Lower lobe of right lung (tissue), 2 donors: ENCODE measurements at regions not wholly inside any gene's neighbourhood (a gene's known extent, or its start where the extent isn't known, plus 50 kb on each side); places are given as distances from the start of the nearest gene placed in this dataset.

Experiments
- ATAC-seq, 2 donors: fragments of 200-7000 bp; cut with Tn5 transposase; one replicate each; pipeline ENCODE4 v1.9.1; 2020 to 2022; ENCODE audit warnings: mild to moderate bottlenecking in 2 of 2, moderate library complexity in 2 of 2
- DNase-seq: peaks from one replicate; pipeline ENCODE4 v3.0.0-alpha.2; 2020
- H3K27ac ChIP-seq: fragments of 200-600 bp; one replicate; pipeline ENCODE4 v1.8.0; 2022
- H3K27me3 ChIP-seq: fragments of 200-600 bp; one replicate; pipeline ENCODE4 v1.8.0; 2022; ENCODE audit warnings: low read depth
- H3K36me3 ChIP-seq: fragments of 200-600 bp; one replicate; pipeline ENCODE4 v1.8.0; 2022; ENCODE audit warnings: mild to moderate bottlenecking
- H3K4me1 ChIP-seq: fragments of 200-600 bp; one replicate; pipeline ENCODE4 v1.8.0; 2022
- H3K4me3 ChIP-seq: fragments of 200-600 bp; one replicate; pipeline ENCODE4 v1.8.0; 2022; ENCODE audit warnings: mild to moderate bottlenecking
- H3K9me3 ChIP-seq: fragments of 200-600 bp; one replicate; pipeline ENCODE4 v1.8.0; 2022
- intact Hi-C: fragments of 100-400 bp; cut with DNase I; formaldehyde crosslinking; loops from one replicate; pipeline ENCODE4 v1.11.0; 2022
- TF ChIP-seq, protein P1 (sequence below): fragments of 200-600 bp; IDR thresholded peaks from one replicate; pipeline ENCODE4 v1.8.0; 2022; ENCODE audit warnings: antibody characterized with exemption, mild to moderate bottlenecking
- donor health status: DM: no; HTN: yes; CAD: no; lungs with severe emphysema.

DNA sequence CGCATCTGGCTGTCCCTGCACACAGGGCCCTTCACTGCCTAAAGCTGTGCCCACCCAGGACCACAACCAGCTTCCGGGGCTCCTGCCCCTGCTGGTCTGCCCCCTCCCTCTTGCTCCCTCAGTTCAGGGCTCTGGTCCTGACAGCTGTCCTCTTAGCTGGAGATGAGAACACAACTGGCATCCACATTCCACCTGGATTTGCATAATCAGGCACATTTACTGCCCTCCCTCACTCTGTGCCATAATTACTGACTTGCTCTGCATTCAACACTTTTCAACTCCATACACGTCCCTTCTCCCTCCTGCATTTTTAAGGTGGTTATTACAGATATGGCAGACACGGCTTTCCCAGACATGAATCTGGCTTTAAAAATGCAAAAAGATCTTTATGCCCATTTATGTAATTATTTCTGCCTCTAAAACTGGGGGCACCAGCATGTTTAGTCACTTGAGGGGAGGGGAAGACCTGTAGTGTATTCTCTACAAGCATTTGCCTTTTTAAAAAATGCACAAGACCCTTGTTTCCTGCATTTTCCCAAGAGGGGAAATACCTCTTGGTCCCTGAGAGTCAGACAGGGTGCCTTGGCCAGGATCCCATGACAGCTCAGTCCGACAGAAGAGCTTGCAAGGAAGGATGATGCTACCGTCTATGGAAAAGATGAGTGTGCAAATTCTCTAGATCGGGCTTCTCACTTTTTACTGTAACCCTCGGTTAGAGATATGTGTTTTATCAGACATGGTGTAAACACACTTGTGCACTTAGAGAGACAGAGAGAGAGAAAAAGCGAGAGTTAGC lies 401.8 kb downstream of the PREX1 start:
- Histone ChIP-seq H3K4me3 (no peak overlapping the region), H3K36me3 (no peaks in the 10 kb centered on the region), H3K9me3 (no peaks in the 10 kb centered on the region), H3K4me1 (no peaks in the 10 kb centered on the region), H3K27ac (no peak overlapping the region), H3K27me3 (peaks cover 24% of the 10 kb centered on the region)
- ATAC-seq (no peak), DNase-seq (no peak)
- TF ChIP-seq, protein P1, sequence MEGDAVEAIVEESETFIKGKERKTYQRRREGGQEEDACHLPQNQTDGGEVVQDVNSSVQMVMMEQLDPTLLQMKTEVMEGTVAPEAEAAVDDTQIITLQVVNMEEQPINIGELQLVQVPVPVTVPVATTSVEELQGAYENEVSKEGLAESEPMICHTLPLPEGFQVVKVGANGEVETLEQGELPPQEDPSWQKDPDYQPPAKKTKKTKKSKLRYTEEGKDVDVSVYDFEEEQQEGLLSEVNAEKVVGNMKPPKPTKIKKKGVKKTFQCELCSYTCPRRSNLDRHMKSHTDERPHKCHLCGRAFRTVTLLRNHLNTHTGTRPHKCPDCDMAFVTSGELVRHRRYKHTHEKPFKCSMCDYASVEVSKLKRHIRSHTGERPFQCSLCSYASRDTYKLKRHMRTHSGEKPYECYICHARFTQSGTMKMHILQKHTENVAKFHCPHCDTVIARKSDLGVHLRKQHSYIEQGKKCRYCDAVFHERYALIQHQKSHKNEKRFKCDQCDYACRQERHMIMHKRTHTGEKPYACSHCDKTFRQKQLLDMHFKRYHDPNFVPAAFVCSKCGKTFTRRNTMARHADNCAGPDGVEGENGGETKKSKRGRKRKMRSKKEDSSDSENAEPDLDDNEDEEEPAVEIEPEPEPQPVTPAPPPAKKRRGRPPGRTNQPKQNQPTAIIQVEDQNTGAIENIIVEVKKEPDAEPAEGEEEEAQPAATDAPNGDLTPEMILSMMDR, result no peak
- intact Hi-C loops, result no loop called here

DNA sequence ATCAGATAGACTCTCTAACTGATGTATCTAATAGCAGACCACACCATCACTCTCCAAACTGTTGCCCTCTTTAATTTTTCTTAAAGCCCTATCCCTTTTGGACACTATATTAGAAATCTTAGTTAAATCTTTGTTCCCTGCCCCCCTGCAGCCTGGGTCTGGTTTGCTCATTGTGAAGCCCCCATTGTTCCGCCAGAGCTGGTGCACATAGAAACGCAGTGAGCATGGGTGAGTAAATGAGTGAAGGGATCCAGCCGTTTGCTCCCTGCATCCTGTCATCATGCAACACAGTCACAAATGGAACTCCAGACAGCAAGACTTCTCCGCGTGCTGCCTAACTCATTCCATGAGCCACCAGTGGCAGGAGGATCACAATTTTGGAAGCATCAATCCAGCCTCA lies 402.5 kb downstream of the PREX1 start:
- Histone ChIP-seq H3K27ac (no peak overlapping the region), H3K27me3 (peaks cover 24% of the 10 kb centered on the region), H3K4me3 (no peak overlapping the region), H3K9me3 (no peaks in the 10 kb centered on the region), H3K36me3 (no peaks in the 10 kb centered on the region), H3K4me1 (no peaks in the 10 kb centered on the region)
- no peak for ATAC-seq
- intact Hi-C loops, result no loop called here
- TF ChIP-seq, protein P1, result no peak
- no peak for DNase-seq

- TF ChIP-seq, protein P1, result no peak
- intact Hi-C loops, result no loop called here
- ATAC-seq, result no peak
These were observed 405.4 kb downstream of the PREX1 start for GRCh38 chr20:48422242-48422960.

GRCh38 chr20:48421547-48421946 lies 406.3 kb downstream of the PREX1 start:
- TF ChIP-seq, protein P1, result no peak
- intact Hi-C loops, result no loop called here
- no peak overlapping the region for H3K4me3 ChIP-seq
- no peak overlapping the region for H3K27ac ChIP-seq
- H3K4me1 ChIP-seq, result no peaks in the 10 kb centered on the region
- ATAC-seq (no peak), DNase-seq (no peak)
- no peaks in the 10 kb centered on the region for H3K9me3 ChIP-seq
- H3K36me3 ChIP-seq, result no peaks in the 10 kb centered on the region
- peaks cover 25% of the 10 kb centered on the region for H3K27me3 ChIP-seq

More at GRCh38 chr20:48422242-48422960, 405.4 kb downstream of the PREX1 start:
- H3K36me3 ChIP-seq, result no peaks in the 10 kb centered on the region
- no peak overlapping the region for H3K27ac ChIP-seq
- no peaks in the 10 kb centered on the region for H3K4me1 ChIP-seq
- no peak for DNase-seq
- H3K4me3 ChIP-seq, result no peak overlapping the region
- peaks cover 25% of the 10 kb centered on the region for H3K27me3 ChIP-seq
- no peaks in the 10 kb centered on the region for H3K9me3 ChIP-seq

DNA sequence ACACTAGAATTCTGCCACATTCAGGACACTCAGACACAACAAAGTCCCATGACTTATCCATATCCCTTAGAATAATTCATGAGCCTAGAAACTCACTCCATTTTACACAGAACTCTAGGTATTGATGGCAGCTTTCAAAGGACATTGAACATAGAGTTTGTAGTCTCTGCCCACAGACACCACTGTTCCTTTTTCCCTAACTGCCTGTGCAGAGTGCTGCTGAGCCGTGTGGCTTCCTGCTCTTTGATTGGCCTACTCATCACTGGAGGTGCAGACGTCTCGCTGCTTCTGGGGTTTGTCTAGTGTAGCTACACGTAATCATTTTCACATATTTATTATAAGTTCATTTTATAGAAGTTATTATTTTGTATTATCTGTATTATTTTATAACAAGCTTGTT lies 407.6 kb downstream of the PREX1 start:
- no peaks in the 10 kb centered on the region for H3K36me3 ChIP-seq
- DNase-seq (no peak), ATAC-seq (no peak)

More for the DNA sequence above, 407.6 kb downstream of the PREX1 start:
- TF ChIP-seq, protein P1, result no peak
- peaks cover 16% of the 10 kb centered on the region for H3K27me3 ChIP-seq
- H3K4me3 ChIP-seq, result no peak overlapping the region
- H3K27ac ChIP-seq, result no peak overlapping the region
- H3K9me3 ChIP-seq, result no peaks in the 10 kb centered on the region
- no peaks in the 10 kb centered on the region for H3K4me1 ChIP-seq
- intact Hi-C loops, result no loop called here
